ENCODE measurements at regions not wholly inside any gene's neighbourhood (a gene's known extent, or its start where the extent isn't known, plus 50 kb on each side); places are given as distances from the start of the nearest gene placed in this dataset.
"Not testable (repeated sequence)": the region's sequence is repeated elsewhere in the genome, so short reads cannot be mapped to it uniquely, and the experiment has no call there.

DNA sequence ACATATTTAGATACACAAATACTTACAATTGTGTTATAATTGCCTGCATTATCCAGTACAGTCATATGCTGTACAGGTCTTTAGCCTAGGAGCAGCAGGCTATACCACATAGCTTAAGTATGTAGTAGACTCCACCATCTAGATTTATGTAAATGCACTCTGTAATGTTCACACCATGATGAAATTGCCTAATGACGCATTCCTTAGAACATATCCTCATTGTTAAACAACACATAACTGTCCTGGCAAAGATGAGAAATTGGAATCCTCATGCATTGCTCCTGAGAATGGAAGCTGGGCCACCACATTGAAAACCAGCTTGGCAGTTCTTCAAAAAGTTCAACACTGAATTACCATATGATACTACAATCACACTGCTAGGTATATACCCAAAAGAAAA is 1002.8 kb upstream of the CELF2 start:
- no peak for DNase-seq

GRCh38 chr10:10017716-10018115 is 1000.0 kb upstream of the CELF2 start:
- no peak for DNase-seq

DNA sequence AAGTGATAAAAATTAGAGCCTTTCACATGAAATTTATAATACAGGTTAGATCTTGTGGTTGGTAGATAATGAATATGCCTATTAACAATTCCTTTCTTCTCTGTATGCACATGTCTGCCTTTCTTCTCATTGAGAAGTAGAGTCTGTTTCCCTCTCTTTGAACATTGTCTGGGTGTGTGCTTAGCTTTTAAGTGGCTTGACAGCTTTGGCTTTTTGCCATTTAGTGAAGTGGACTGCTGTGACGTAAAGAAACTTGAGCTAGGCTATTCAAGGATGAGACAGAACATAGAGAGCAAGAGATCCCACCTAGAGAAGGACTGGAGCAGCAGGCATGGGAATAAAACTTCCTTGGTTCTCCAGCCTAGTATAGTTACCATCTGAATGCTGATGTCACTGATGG is 996.7 kb upstream of the CELF2 start:
- no peak for DNase-seq

DNA sequence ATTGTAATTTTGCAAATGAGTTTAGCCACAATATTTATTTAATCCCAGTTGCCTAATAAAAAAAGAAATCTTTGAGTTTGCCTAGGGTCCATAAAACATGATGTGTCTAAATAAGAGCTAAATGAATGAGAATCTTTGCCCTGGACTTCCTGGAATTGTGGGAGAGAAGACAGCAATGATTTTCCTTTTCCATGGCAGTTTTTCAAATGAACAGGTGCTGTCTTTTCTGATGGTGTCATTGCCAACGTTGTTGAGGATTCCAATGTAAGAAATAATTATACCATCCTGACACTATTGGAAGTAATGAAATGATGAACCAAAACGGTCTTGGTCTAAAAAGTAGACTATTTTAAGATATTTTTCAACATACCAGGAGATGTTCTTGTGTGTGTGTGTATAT is 984.7 kb upstream of the CELF2 start:
- no peak for DNase-seq

- no peak for DNase-seq
These were observed 979.3 kb upstream of the CELF2 start for GRCh38 chr10:10038348-10038747.

GRCh38 chr10:10039595-10039994 is 978.1 kb upstream of the CELF2 start:
- DNase-seq, result no peak

- no peak for DNase-seq
These were observed 974.6 kb upstream of the CELF2 start for GRCh38 chr10:10043083-10043482.

- DNase-seq, result no peak
These were observed 972.5 kb upstream of the CELF2 start for GRCh38 chr10:10044922-10045764.

GRCh38 chr10:10045765-10046028 is 972.0 kb upstream of the CELF2 start:
- DNase-seq, result no peak

- no peak for DNase-seq
These were observed 970.2 kb upstream of the CELF2 start for GRCh38 chr10:10047426-10047825.

- DNase-seq, result no peak
These were observed 964.6 kb upstream of the CELF2 start for GRCh38 chr10:10053051-10053450.

DNA sequence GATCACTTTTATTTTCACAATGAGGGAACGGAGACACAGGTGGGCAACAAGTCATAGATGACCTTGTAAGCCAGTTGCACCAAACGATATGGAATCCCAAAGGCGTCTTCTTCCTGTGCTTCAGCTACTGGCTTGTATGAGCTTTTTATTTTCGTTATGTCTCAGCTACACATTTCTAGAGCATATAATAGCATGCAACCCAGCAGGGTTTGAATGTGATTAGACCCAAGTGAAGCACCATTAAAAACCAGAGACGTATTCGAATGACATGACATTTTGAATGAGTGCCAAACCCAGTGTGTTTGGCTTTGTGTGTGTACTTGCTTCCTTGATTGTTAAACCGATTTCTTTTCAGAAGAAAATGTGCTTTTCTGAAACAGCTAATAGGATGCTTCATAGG is 963.2 kb upstream of the CELF2 start:
- no peak for DNase-seq

DNA sequence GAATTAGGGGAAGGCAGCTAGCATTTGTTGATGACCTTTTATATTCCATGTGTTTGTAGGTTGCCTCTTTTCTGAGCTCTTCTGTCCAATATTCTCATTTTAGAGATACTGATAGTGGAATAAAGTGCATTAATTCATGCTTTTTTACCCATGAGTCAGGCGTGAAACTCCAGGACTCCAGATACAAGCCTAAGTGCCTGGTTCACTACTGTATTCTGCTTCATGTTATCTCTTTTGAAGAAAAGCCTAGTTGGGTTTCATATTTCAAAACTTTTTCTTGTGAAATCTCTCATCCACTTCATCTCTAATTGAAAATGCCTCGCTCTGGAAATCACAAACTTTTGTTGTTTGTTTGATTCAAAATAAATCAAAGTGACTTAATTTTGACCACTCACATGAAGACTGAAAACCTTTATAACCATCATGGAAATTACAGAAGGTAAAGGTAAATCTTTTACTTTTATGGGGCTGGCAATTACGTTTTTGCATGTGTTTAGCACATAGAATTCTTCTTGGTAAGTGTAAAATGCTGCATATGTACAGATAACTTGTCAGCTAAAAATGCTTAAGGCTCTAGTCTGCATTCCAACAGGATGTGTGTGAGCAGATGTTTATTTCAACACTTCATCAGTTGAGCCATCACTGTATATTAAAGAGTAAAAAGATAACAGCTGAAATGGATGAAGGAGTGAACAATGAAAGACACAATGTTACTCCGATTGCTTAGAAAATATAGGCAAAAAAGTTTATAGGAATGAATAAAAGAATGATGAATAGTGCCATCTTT is 961.8 kb upstream of the CELF2 start:
- no peak for DNase-seq

- no peak for DNase-seq
These were observed 960.7 kb upstream of the CELF2 start for GRCh38 chr10:10056961-10057360.

- DNase-seq, result no peak
These were observed 950.0 kb upstream of the CELF2 start for GRCh38 chr10:10067644-10068043.

- DNase-seq, result not testable (repeated sequence)
These were observed 942.8 kb upstream of the CELF2 start for GRCh38 chr10:10074847-10075246.

DNA sequence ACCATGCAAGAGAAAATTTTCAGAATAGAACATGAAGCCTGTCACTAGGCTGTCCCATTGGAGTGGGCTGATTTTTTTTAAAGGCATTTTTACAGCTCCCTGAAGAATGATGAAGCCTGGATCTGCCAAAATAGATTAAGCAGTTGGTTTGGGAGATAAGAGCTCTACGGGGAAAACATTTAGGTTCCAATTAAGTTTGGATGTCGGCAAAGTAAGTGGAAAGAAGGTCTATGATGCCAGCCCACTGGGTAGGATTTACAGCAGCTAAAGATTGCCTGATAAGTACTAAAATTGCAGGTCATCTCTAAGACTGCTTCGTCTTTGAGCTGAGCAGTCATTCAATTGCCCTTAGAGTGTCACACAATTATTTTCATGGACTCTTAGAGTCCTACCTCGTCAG is 939.2 kb upstream of the CELF2 start:
- DNase-seq, result no peak

GRCh38 chr10:10092581-10092980 is 925.1 kb upstream of the CELF2 start:
- no peak for DNase-seq

GRCh38 chr10:10093021-10093420 is 924.7 kb upstream of the CELF2 start:
- DNase-seq, result no peak

GRCh38 chr10:10094691-10095090 is 923.0 kb upstream of the CELF2 start:
- no peak for DNase-seq

DNA sequence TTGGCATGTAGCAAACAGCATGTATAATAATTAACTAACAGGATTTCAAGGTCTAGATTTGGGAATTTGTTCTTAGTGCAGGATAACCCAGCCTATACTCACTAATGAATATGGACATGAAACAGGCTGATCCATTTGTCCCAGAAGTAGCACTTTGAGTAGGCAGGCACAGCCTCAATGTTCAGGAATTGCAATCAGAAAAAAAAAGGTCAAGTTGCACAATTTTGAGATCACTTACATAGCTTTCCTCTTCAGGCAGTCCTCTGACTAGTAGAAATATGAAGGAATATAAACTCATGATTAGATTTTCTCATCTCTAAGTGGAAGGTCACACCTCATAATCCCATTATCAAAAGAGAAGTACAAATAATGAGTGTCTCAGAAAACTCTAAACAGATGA is 921.4 kb upstream of the CELF2 start:
- no peak for DNase-seq

DNA sequence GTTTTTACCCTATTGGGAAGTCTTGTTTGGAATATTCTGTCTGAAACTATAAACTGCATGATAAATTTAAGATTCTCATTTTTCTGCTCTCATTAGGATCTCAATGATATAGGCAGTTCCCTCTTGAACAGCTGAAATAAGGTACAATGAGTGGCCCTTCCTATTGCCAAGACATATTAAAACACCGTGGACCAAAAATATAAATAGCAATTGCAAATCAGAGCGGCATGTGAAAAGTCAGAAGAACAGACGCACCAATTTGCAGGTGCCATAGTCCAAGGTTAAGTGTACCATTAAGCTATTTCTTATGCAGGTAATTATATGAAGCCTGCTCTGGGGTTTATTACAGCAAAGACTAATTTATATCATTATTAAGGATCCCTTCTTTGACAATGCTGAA is 920.8 kb upstream of the CELF2 start:
- no peak for DNase-seq

DNA sequence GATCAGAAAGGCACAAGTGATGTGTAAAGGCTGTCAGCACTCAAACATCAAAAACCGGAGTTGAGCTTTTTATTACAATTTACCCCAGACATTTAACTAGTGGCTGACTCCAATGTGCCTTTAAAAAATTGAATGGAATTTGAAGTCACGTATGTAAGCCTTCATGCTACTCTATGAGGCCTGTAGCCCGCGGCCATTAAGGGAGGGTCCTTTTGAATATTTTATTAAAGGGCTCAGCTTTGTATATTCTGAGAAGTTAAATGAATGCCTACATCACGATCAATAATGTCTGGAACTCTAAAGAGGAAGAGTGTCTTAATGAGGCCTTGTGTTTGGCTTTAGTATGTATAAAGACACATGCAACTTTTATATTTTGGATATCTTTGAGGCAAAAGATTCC is 916.6 kb upstream of the CELF2 start:
- DNase-seq, result no peak

DNA sequence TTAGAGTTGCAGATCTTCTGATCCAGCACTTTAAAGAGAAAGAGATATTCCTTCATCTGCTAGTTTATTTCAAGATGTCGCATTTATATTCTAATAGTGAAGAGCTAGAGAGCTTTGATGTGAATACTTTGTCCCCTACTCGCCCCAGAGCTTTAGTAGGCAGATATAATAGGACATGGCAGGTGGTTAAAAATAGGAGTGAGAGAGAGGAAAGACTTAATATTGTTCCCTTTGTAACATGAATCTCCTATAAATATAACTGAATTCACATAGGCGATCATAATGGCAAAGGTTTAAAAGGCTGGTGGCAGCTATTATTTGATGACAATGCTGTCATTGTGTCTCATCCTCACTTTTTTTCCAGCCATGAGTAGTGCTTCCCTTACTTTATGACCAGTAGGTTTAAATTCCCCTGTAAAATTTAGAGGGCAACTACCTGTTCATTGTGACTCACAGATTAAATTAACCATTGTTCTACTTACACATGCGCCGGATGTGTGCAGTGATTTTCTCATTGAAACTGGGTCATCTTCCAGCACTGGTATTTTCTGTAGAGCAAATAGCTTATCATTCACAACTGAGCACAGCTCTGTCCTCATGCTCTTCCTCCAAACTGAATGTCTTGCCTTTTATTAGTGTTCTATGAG is 906.7 kb upstream of the CELF2 start:
- no peak for DNase-seq
